NB4 (cell line): ENCODE measurements at regions not wholly inside any gene's neighbourhood (a gene's known extent, or its start where the extent isn't known, plus 50 kb on each side); places are given as distances from the start of the nearest gene placed in this dataset.

Experiments
- DNase-seq: peaks from one replicate; pipeline ENCODE4 v3.0.0; 2010; ENCODE audit warnings: low read depth
- H3K4me3 ChIP-seq: one replicate; pipeline ENCODE4 v1.5.1; 2011; ENCODE audit warnings: mild to moderate bottlenecking, low read depth, low read length, moderate library complexity
- MAX ChIP-seq: IDR thresholded peaks from 2 replicates; pipeline ENCODE4 v1.6.1; 2011; ENCODE audit warnings: low read depth, low read length
- MYC ChIP-seq: IDR thresholded peaks from 2 replicates; pipeline ENCODE4 v1.6.1; 2011; ENCODE audit warnings: low read depth, low read length
- POLR2A ChIP-seq: IDR thresholded peaks from 2 replicates; pipeline ENCODE4 v1.6.1; 2011; ENCODE audit warnings: mild to moderate bottlenecking; ENCODE audit not compliant: insufficient read length; ENCODE audit errors: extremely low read depth
- TF ChIP-seq, protein P1 (sequence below): IDR thresholded peaks from one replicate; pipeline ENCODE4 v1.5.1; 2012; ENCODE audit warnings: low read depth, low read length

DNA sequence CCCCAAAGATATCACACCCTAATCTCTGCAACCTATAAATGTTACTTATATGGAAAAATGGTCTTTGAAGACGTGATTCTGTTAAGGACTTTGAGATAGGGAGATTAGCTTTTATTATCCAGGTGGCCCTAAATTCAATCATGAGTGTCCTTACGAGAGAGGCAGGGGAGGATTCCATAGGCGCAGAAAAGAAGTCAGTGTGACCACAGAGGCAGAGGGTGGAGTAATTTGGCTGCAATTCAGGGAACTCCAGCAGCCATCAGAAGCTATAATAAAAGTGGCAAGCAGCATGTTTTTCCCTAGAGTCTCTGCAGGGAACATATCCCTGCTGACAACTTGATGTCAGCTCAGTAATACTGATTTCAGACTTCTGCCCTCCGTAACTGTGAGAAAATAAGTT, 315.2 kb upstream of the ROBO2 start:
- no peak for TF ChIP-seq MAX
- TF ChIP-seq, protein P1, sequence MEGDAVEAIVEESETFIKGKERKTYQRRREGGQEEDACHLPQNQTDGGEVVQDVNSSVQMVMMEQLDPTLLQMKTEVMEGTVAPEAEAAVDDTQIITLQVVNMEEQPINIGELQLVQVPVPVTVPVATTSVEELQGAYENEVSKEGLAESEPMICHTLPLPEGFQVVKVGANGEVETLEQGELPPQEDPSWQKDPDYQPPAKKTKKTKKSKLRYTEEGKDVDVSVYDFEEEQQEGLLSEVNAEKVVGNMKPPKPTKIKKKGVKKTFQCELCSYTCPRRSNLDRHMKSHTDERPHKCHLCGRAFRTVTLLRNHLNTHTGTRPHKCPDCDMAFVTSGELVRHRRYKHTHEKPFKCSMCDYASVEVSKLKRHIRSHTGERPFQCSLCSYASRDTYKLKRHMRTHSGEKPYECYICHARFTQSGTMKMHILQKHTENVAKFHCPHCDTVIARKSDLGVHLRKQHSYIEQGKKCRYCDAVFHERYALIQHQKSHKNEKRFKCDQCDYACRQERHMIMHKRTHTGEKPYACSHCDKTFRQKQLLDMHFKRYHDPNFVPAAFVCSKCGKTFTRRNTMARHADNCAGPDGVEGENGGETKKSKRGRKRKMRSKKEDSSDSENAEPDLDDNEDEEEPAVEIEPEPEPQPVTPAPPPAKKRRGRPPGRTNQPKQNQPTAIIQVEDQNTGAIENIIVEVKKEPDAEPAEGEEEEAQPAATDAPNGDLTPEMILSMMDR, result no peak
- no peak for TF ChIP-seq MYC
- no peak for TF ChIP-seq POLR2A
- DNase-seq, result no peak
- H3K4me3 ChIP-seq, result no peak overlapping the region

DNA sequence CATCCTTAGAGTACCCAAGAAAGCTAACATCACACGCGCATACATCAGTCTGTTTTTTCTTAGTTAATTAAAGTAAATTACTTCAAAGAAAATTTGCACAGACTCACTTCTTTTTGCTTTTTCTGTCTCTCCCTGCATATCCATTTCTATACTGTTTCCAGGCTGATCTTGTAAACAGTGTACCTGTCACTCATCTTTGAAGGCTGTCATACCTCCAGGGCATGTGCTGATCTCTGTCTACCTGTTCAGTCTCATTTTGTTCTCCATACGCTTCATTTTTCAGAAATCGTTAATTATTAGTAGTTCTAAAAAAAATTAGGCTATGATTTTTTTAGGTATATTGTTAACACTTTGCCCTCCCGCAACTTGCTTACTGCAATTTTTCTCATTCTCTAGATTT, 313.9 kb upstream of the ROBO2 start:
- H3K4me3 ChIP-seq, result no peak overlapping the region
- no peak for DNase-seq
- TF ChIP-seq MYC, result no peak
- TF ChIP-seq, protein P1, result no peak
- TF ChIP-seq POLR2A, result no peak
- TF ChIP-seq MAX, result no peak

DNA sequence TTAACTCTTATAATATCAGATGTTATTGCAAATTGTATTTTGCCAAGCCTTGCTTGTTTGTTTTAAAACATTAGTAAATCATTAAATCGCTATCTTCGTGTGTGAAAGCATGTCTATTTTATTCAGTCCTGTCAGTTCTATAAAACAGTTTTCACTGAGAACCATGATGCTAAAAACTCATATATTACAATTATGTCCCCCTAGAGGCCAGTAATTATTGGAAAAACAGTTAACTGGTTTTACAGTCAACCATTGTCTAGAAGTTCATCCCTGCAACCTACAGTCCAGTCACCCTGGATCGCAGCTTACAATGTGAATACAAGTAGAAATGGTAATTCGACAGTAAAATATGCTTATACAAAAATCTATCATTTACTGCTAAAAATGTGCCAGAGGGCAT, 311.5 kb upstream of the ROBO2 start:
- no peak overlapping the region for H3K4me3 ChIP-seq
- TF ChIP-seq MAX (no peak), POLR2A (no peak)
- DNase-seq, result no peak

DNA sequence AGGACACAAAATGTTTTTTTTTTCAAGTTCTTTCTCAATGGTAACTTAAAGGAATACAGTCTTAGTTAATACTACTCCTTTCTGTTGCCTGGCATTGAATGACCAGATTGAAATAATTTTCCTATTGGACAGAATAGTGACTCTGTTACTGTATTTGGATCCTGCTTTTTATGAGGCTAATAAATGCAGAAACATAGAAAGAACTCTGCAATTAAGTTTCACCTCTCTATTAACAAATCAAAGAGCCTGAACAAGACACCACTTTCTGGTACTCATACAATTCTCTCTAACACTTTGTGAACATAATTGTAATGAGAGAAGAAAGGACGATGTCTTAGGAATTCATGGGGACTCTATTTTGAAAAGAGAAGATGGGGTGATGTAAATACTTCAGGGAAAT, 308.4 kb upstream of the ROBO2 start:
- TF ChIP-seq POLR2A (no peak), MAX (no peak), MYC (no peak)
- TF ChIP-seq, protein P1, result no peak
- no peak for DNase-seq
- H3K4me3 ChIP-seq, result no peak overlapping the region

DNA sequence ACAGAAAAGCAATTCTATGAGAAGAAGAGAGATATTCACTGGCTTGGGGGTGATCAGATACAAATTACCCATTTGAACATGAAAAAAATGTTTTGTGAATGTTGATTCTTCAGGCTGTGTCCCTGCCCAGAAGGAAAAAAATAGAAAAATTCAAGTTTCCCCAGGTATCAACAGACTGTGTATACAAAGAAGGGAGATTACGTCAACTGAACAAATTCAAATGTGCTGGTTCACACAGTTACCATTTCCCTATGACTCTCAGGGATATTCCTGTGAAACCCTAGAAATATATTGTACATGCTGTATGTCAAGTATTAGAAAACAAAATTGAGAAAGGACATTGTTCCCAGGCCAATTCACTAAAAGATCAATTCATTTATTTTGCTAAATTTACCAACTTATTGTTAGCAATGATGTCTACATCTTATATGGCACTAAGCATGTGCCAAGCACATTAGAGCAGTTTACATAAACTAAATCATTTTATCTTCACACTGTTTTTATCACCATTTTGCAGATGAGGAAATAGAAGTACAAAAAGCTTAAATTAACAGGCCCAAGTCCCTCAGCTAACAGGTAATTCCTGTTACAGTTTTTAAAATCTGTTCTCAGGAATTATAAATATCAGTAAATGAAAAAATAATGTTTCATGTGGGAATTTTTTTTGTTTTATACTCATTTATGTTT, 306.7 kb upstream of the ROBO2 start:
- no peak overlapping the region for H3K4me3 ChIP-seq
- DNase-seq, result no peak
- TF ChIP-seq MAX, result no peak
- TF ChIP-seq MYC, result no peak
- TF ChIP-seq, protein P1, result no peak
- no peak for TF ChIP-seq POLR2A

- DNase-seq, result no peak
Measured at GRCh38 chr3:76735152-76735551, 304.7 kb upstream of the ROBO2 start.

More at GRCh38 chr3:76735152-76735551, 304.7 kb upstream of the ROBO2 start:
- TF ChIP-seq MYC (no peak), MAX (no peak), POLR2A (no peak)
- TF ChIP-seq, protein P1, result no peak
- H3K4me3 ChIP-seq, result no peak overlapping the region
